GM19239 (cell line): ENCODE measurements at regions not wholly inside any gene's neighbourhood (a gene's known extent, or its start where the extent isn't known, plus 50 kb on each side); places are given as distances from the start of the nearest gene placed in this dataset.

ENCODE experiments used
- DNase-seq: peaks from one replicate; pipeline ENCODE4 v3.0.0; 2011; ENCODE audit warnings: low spot score; ENCODE audit not compliant: insufficient read length
- FAIRE-seq: peaks from 2 replicates; lab custom pipeline; 2011; peaks lifted over from hg19 to GRCh38; lab: Jason Lieb, UNC

GRCh38 chr11:45482331-45482730 lies 183.1 kb downstream of the CHST1 start:
- FAIRE-seq (no peak), DNase-seq (no peak)

DNA sequence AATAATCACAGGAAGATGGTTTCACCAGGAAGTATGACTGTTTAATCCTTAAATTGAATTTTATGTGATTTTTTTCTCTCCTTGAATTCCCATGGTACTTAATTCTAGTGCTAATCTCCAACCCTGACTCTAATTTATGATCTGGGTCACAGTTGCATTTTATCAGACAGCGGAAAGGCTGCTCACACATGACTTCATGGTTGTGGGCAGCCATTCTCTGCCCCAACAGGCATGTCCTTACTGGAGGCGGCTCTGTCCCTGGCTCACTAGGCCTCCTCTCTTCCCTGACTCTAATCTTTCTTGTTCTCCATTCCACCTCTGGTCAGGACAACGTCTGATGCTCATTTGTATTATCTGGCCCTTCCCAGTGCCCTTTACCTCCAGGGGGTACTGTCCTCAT lies 184.4 kb downstream of the CHST1 start:
- no peak for DNase-seq
- no peak for FAIRE-seq

- FAIRE-seq (no peak), DNase-seq (no peak)
Observed at GRCh38 chr11:45477588-45477987, 187.8 kb downstream of the CHST1 start.

DNA sequence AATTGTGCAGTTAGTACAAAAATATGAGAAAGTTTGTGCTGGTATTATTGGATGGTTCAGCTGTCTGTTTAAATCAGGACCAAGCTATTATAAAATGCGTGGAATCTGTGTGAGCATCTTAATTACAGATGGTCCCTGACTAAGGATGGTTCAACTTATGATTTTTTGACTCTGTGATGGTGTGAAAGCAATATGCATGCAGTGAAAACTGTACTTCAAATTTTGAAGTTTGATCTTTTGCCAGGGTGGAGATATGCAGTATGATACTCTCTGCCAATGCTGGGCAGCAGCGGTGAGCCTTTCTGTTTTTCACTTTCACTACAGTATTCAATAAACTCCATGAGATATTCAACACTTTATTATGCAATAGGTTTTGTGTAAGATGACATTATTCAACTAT lies 189.3 kb downstream of the CHST1 start:
- DNase-seq (no peak), FAIRE-seq (no peak)

DNA sequence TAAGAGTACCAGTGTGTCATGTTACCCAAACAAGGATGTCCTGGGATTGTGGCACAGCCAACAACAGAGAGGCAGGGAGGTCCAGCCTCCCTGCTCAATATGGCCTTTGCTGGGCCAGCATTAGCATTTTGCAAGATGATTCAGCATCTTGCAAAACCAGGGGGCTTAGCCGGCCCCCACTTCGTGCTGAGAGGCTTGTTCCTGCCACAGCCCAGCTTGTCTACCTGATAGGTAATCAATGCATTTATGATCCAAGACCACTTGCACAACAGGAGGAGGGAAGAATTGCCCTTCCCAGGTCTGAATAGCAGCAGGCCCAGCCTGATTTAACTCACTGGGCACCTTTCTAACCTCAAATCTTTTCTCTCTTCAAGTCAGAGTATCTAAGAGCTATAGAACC lies 189.0 kb upstream of the SYT13 start:
- FAIRE-seq, result no peak
- no peak for DNase-seq

DNA sequence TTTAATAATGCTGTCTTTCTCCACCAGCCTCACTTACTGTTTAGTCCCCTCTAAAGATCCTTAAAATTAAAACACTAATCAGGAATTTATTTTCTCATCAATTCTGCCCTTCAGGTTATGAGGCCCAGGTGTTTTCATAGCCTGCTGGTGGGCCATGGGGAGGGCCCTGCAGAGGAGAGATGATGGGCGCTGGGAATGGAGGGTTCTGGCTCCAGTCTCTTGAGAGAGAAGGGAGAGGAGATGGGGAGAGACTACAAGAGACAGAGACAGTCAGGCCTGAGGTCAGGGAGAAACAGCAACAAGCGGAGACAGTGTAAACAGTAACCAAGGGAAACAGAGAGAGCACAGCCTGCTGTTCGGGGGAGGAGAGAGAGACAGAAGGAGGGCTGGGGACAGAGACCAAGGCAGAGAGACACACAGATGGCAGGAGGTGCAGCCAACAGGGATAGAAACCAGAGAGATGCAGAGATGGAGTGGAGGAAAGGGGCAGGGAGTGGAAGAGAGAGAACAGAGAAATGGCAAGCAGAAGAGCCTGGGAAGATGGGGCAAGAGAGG lies 187.3 kb upstream of the SYT13 start:
- FAIRE-seq (no peak), DNase-seq (no peak)

DNA sequence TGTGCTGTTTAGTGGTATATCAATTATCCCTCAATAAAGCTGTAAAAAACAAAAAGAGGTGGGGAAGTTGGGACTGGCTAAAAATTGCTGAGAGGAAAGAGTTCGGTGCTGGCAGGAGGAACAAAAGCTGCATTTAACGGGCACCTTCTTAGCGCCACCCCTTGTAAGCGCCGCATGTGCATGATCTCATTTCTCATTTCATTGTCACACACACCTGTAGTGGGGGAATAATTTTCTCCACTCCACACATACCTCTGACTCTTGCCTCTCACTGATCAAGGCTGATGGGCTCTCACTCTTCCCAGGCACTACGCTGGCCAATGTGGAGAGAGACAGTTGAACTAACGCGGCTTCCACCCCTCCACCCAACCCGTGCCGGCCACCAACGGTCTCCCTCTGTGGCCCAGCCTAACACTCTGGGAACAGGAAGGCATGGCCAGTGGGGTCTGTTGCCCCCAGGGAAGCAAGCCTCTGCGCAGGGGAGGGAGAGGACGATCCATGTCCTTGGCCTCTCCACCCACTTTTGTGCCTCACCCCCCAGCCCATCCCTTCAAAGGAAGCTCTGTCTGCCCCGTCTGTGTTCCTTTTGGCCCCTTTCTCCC lies 186.7 kb upstream of the SYT13 start:
- DNase-seq, result no peak
- FAIRE-seq, result no peak

DNA sequence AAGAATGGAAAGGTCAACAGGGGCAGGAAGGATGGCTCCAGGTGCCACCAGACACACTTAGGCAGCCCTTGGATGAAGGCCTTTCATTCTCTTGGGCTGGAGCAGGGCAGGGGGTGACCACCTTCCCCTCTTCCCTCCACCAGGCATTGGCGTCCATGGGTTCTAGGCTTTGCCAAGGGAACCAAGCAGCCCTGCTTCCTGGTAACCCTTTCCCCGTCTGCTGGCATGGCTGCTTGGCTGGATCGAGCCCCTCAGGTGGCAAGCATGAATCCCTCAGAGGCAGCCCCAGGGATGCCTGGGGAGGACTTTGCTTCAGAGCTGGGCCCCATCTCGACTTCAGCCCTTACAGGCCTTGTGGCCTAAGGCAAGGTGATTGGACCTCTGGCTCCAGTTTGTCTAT lies 185.1 kb upstream of the SYT13 start:
- DNase-seq, result no peak
- no peak for FAIRE-seq

GRCh38 chr11:45470794-45471167 lies 184.6 kb upstream of the SYT13 start:
- no peak for DNase-seq
- no peak for FAIRE-seq

DNA sequence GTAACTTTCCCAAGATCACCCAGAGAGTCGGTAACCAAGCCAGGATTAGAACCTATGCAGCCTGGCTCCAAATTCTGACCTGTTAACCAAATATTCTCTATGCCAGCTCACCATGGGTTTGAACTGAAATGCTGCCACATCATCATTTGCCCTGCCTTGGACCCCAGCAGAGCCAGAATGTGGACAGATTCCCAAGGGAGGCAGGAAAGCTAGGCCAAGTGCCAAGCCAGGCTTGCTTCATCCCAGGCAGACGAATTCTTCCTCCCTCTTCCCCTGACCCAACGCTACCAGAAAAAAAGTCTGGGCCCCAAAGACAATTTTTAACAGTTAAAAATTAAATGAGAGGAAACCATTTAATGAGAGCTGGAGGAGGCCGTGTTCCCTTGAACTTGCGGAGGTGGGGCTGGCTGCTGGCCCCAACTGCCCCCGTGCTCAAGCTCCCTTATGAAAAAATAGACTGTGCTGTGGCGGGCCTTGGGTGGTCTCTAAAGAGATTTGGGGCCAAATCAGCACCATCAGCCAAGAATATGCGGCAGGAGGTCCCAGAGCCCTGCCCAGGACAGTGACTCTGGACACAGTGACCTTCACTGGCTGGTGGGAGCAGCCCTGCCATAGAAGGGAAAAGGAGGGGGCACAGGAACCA lies 184.1 kb upstream of the SYT13 start:
- FAIRE-seq, result no peak
- no peak for DNase-seq

- FAIRE-seq (no peak), DNase-seq (no peak)
Observed at GRCh38 chr11:45468267-45468856, 182.2 kb upstream of the SYT13 start.

- DNase-seq, result no peak
Observed at GRCh38 chr11:45463541-45463940, 177.4 kb upstream of the SYT13 start.

DNA sequence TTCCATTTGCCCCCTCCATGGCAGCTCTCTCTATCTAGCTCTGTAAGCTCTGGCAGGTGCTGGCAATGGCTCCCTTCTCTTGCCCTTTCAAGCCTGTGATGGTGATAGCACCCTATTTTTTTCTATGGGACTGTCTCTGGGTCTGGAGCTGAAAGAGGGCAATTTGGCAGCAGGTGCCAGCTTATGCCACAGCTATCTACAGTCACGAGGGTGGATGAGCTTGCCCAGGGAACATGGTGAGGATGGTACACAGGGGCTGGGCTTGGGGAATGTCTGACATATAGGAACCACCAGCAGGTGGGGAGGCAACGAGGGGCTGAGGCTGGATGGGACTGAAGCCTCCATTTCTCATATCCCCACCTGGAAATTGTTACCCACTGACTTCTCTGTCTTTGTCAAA lies 175.4 kb upstream of the SYT13 start:
- DNase-seq (no peak), FAIRE-seq (no peak)

More at GRCh38 chr11:45463541-45463940, 177.4 kb upstream of the SYT13 start:
- FAIRE-seq, result no peak

DNA sequence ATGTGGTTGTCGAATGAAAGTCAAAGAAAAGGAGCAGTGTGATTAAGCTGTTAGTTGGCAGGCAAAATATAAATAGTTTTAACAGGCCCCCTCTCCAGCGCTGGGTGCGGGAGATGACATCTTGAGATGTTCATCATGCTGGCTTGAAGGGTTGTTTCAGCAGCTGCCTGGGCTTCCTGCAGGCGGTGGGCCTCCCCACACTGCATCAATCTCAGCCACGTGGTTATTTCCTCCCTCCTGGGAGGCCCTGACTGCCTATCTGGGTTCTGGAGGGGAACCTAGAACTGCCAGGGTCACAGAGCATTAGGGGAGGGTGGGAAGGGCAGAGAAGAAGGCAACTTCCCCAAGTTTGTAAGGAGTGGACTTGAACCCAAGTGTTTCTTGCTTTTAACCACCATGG lies 173.3 kb upstream of the SYT13 start:
- no peak for FAIRE-seq
- DNase-seq, result no peak

- FAIRE-seq, result no peak
- no peak for DNase-seq
Observed at GRCh38 chr11:45458269-45458668, 172.1 kb upstream of the SYT13 start.

- no peak for FAIRE-seq
- DNase-seq, result no peak
Observed at GRCh38 chr11:45457649-45458048, 171.5 kb upstream of the SYT13 start.

DNA sequence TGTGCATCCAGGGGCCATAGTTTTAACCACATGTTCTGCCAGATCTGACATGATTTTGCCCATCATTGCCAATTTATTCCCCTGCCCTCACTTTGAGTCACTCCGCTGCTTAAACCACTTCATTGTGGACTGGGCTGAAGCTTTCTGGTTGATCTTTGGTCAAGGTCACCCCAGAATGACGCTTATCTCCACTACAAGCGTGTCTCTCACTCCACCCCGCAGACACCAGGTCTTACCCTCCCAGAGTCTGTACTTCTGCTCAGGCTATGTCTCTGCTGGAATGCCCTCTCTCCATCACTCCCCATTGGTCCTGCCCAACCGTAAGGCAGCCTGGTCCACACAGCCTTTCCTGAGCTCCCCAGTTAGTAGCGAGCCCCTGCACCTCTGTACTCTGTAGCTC lies 170.5 kb upstream of the SYT13 start:
- FAIRE-seq, result no peak
- no peak for DNase-seq

- DNase-seq (no peak), FAIRE-seq (no peak)
Observed at GRCh38 chr11:45455536-45455935, 169.4 kb upstream of the SYT13 start.

DNA sequence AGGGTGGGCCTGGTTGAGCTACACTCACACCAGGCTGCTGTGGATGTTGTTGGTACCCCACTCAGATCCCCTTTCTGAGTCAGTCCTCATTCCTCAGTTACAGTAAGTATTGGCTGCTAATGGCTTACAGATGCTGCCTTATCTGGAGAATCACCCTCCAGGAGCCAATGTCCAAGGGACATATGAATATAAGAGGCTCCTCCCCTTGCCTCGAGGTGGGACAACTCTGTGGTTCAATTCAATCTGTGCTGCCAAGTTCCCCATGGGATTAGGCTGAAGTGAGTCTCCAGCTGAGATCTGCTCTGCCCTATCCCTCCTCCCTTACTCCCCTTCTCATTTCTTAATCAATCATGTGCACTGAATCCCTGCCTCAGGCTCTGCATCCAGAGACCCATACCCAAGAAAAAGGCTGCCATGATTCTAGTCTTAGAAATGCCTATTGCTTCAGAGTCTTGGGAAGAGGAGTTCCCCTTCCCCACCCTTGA lies 168.8 kb upstream of the SYT13 start:
- DNase-seq (no peak), FAIRE-seq (no peak)

- DNase-seq, result no peak
- no peak for FAIRE-seq
Observed at GRCh38 chr11:45453721-45454120, 167.6 kb upstream of the SYT13 start.

- FAIRE-seq (no peak), DNase-seq (no peak)
Observed at GRCh38 chr11:45451766-45452440, 165.8 kb upstream of the SYT13 start.
